NCI-H69 (cell line): ENCODE measurements at regions not wholly inside any gene's neighbourhood (a gene's known extent, or its start where the extent isn't known, plus 50 kb on each side); places are given as distances from the start of the nearest gene placed in this dataset.

ENCODE experiments used
- DNase-seq: peaks from one replicate; lab custom pipeline; 2025; lab: John Stamatoyannopoulos, UW

DNA sequence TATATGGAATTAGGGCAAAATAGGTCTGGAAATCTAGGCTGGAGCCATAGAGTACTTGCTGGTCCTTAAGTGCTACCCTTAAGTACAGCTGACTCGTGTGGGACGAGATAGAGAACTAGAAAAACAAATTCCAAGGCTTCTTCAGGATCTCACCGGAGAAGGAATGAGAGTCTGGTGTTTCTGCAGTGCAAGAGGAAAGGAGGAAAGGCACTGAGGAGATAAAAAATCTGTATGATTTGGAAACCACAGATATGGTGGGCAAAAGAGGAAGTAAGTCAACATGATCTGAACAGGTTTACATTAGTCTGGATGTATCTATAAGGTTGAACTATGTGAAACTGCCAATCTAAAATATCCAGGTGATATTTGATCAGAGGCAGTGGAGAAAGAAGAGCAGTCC is 134.4 kb upstream of the SOX5 start:
- DNase-seq: no peak

DNA sequence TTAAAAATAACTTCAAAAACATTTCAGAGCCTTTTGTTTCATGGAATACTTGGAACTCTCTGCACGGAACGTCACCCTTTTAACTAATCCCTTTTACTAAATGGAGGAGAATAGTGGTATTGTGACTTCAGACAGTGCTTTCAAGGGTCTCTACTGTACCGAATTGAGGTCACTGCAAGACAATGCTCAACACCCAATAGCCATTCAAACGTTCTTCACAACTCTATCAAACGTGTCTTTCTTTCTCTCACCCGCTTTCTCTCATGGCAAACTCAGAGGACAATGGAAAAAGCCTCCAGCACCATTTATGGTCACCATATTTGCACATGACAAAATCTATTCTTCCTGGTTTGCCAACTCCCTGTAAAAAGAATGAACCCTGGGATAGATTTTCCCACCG is 132.1 kb upstream of the SOX5 start:
- no peak for DNase-seq

- DNase-seq: no peak
These were observed 131.6 kb upstream of the SOX5 start for GRCh38 chr12:24081092-24081529.

DNA sequence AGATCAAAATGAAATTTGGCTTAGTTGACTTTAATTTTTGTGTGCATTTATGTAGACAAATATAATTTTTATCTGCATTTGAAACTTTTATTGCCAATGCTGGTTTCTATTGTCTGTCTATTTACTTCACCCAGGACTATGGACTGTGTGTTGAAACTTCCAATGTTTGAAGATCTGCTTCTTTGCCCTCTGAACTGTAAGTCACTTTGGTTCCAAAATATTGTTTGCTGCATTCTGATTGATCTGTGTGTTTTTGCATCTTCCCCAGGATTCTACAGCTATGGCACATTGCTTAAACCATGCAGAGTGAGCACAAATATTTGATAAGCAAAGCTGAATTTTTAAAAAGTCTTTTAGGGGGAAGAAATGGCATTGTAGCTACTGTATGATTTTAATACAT is 131.0 kb upstream of the SOX5 start:
- no peak for DNase-seq

- no peak for DNase-seq
These were observed 129.6 kb upstream of the SOX5 start for GRCh38 chr12:24079083-24079482.

- peak; percentile 69 for DNase-seq
These were observed 128.9 kb upstream of the SOX5 start for GRCh38 chr12:24078318-24078765.

DNA sequence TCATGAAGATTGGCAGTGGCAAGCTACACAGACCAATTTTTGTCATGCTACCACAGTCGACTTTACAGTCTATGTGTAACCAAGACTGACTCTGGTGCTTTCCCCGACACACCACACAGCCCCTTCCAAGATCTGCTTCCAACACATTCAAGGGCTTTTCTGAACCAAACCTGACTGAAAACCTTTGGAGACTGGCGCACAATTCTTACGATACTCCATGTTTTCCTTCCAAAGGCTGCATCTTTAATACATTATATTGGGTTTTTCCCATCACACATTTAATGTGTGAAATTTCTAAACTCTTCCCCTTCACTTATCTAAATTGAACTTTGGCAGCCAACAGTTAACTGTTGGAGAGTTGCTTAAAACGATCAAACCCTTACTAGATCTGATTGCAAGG is 127.7 kb upstream of the SOX5 start:
- DNase-seq: no peak

- DNase-seq: no peak
These were observed 126.2 kb upstream of the SOX5 start for GRCh38 chr12:24075650-24076049.

GRCh38 chr12:24073170-24073810 is 123.8 kb upstream of the SOX5 start:
- DNase-seq: peak; percentile 20

- peak; percentile 78 for DNase-seq
These were observed 122.8 kb upstream of the SOX5 start for GRCh38 chr12:24072302-24072701.

- DNase-seq: no peak
These were observed 122.4 kb upstream of the SOX5 start for GRCh38 chr12:24071842-24072241.

DNA sequence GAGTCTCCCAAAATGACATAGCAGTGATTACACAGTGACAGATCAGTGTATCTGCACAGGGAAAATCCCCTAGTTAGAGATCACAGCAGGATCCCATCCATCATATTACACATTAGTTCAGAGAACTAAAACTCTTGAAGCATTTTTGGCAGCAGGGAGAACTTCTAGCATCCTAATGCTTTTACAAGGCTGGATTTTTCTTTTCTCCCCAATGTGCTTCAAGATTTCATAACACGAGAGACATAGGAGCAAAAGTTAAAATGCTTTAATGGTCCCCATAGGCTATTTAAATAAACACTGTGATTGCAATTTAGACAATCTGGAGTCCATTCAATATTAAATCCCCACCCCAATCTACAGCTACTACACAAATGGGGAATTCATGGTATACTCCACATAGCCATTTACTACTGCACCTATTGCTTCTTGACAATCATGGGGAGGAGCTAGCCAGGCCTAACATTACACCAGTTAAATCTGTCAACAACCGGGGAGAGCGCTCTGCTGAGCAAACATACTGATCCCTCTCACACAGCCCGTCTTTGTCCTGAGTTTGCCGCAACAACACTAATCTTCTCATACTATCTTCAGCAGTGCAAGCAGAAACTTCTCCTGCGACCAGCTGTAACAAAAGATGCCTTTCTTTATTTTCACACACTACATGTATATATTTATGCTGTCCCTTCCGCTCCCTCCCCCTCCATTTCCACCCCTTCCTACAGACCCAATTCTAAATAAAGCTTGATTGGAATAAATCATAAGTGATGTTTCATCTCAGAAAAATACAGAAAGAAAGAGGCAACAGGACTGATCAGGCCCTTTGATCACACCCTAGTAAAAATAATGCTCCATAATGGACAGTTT is 120.3 kb upstream of the SOX5 start:
- peak; percentile 94 for DNase-seq

DNA sequence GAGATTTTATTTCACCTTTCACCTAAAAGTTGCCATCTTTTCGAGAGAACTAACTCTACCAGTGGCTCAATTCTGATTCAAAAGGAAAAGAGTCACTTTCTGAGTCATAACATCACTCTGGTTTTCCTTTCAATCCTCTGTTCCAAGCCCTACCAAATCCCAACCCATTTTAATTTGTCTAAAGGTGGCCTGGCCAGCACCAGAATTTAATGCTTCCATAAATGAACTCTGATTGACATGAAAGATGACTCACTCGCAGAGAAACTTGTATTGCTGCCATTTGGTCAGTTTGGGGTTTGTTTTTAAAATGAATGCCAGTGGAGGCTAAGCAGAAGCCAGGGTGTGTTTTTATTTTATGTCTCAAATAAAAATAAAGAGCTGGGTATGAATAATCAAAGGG is 117.4 kb upstream of the SOX5 start:
- peak; percentile 28 for DNase-seq

GRCh38 chr12:24066097-24066496 is 116.6 kb upstream of the SOX5 start:
- DNase-seq: no peak

- DNase-seq: no peak
These were observed 113.3 kb upstream of the SOX5 start for GRCh38 chr12:24062642-24063245.

DNA sequence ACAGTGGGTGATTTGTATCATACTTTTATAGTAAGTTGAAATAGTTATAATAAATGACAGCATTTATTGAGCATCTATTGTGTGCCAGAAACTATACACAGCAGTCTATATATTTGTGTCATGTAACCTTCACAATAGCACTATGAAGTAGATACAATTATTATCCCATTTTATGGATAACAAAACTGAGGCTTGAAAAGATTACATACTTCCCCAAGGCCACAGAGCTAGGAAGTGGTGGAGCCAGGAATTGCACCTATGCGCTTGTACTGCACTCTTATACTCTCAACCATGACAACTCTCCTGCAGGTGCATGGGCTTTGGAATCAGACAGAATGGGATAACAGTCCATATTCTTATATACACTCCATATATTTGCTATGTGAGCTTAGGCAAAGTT is 110.6 kb upstream of the SOX5 start:
- DNase-seq: peak; percentile 4

- peak; percentile 93 for DNase-seq
These were observed 108.5 kb upstream of the SOX5 start for GRCh38 chr12:24057920-24058476.

GRCh38 chr12:24055747-24056146 is 106.3 kb upstream of the SOX5 start:
- DNase-seq: no peak

- peak; percentile 34 for DNase-seq
These were observed 104.9 kb upstream of the SOX5 start for GRCh38 chr12:24054416-24054815.

DNA sequence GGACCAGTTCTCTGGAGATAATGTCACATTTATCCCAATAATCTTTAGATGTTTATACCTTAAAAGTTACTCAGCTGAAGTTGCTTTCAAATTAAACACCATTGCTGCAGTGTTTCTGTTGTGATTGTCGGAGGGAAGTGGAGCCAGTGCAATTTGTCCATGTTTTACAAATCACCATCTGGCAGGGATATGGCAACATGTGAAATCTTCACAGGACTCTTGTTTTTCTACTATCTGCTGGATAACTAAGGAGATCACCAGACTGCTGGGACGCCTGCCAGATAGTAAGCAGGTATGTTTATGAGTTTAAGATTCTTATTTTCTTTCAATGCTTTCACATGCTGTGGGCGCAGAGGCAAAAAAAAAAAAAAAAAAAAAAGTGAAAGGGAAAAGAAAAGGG is 100.3 kb upstream of the SOX5 start:
- no peak for DNase-seq

- DNase-seq: no peak
These were observed 99.6 kb upstream of the SOX5 start for GRCh38 chr12:24049101-24049500.

DNA sequence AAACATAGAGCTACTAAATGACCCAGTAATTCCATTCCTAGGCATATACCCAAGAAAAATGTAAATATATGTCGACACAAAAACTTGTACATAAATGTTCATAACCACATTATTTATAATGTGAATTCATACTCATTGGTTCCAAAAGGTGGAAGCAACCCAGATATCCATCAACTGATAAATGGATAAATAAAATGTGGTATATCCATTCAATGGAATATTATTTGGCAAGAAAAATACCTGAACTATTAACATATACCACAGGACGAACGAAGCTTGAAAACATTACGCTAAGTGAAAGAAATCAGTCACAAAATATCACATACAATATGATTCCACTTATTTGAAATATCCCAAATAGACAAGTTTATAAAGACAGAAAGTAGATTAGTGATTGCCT is 99.0 kb upstream of the SOX5 start:
- DNase-seq: no peak

DNA sequence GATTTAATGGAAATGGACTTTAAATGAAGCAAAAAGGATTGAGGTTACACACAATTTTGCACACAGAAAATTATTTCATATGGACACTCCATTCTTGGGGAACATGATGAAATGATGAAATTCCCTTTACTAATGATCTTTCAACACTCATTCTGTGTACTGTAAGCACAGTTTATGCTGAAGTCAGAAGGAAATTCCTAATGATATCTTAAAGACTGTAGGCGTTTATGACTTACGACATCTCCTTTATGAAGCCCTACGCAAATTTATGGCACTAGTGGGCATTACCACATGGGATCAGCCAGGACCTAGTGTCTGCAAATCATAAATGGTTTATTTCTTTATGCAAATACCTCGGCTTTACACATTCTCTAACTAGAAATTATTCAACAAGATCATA is 97.9 kb upstream of the SOX5 start:
- no peak for DNase-seq
